ENCODE measurements at regions not wholly inside any gene's neighbourhood (a gene's known extent, or its start where the extent isn't known, plus 50 kb on each side); places are given as distances from the start of the nearest gene placed in this dataset.

GRCh38 chr12:127687181-127687580 is 579.8 kb upstream of the TMEM132C start:
- H3K27ac ChIP-seq (ENCODE audit: low read length): no peak overlapping the region
- H3K4me1 ChIP-seq (ENCODE audit: insufficient read depth, low read length): peaks cover 6% of the 10 kb centered on the region; the same call in 1 of the 2 replicates
- H3K9ac ChIP-seq (ENCODE audit: low read depth, low read length): no peak overlapping the region
- no peaks in the 10 kb centered on the region for H3K9me3 ChIP-seq (ENCODE audit: insufficient read depth, low read depth, low read length)
- H3K4me3 ChIP-seq (ENCODE audit: low read length): no peak overlapping the region
- H3K36me3 ChIP-seq (ENCODE audit: insufficient read depth, low read depth, low read length): no peaks in the 10 kb centered on the region
- no peaks in the 10 kb centered on the region for H3K27me3 ChIP-seq (ENCODE audit: insufficient read depth, low read length)

DNA sequence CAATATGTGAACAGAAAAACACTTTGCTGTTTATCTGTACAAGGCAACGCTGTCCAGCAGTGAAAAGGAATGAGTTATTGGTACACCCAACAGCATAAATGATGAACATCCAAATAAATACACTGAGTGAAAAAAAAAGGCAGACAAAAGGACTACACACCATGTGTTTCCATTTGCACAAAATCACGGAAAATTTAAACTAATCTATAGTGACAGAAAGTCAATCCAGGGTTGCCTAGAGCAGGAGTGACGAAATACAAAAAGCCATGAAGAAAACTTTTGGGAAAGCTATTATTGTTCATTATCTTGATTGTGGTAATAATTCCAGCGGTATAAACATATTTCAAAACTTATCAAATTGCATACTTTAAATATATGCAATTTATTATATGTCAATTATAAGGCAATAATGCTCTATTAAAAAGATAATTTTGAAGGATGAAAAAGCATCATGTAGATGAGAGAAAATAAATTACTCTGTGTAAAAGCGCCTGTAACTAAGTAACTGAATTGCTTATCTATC is 578.0 kb upstream of the TMEM132C start:
- no peaks in the 10 kb centered on the region for H3K27me3 ChIP-seq (ENCODE audit: insufficient read depth, low read length)
- H3K9me3 ChIP-seq (ENCODE audit: insufficient read depth, low read depth, low read length): no peaks in the 10 kb centered on the region
- H3K4me1 ChIP-seq (ENCODE audit: insufficient read depth, low read length): peaks cover 6% of the 10 kb centered on the region; the same call in 1 of the 2 replicates
- H3K9ac ChIP-seq (ENCODE audit: low read depth, low read length): no peak overlapping the region
- no peak overlapping the region for H3K4me3 ChIP-seq (ENCODE audit: low read length)
- H3K36me3 ChIP-seq (ENCODE audit: insufficient read depth, low read depth, low read length): no peaks in the 10 kb centered on the region
- H3K27ac ChIP-seq (ENCODE audit: low read length): no peak overlapping the region

DNA sequence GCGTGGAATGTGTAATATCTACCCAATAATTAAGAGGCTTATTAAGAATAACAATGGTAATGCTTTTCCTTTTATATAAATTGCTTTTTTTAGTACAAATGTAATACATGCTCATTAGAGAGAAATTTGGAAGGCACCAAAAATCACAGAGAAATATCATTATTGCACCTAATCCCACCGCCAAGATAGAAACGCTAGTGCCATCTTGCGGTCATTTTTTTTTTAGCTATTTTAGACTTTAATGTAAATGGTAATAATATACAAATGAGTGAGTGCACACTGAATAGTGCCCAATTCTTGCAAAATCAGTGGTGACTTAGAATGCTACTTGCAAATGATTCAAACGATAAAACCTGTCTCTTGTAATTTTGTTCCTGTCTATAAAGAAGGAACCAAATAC is 576.8 kb upstream of the TMEM132C start:
- Histone ChIP-seq H3K27me3 (ENCODE audit: insufficient read depth, low read length) (no peaks in the 10 kb centered on the region), H3K4me1 (ENCODE audit: insufficient read depth, low read length) (peaks cover 6% of the 10 kb centered on the region; the same call in 1 of the 2 replicates)

GRCh38 chr12:127696963-127697362 is 570.0 kb upstream of the TMEM132C start:
- H3K27me3 ChIP-seq (ENCODE audit: insufficient read depth, low read length): no peaks in the 10 kb centered on the region
- H3K9ac ChIP-seq (ENCODE audit: low read depth, low read length): no peak overlapping the region
- no peak overlapping the region for H3K27ac ChIP-seq (ENCODE audit: low read length)
- H3K9me3 ChIP-seq (ENCODE audit: insufficient read depth, low read depth, low read length): no peaks in the 10 kb centered on the region
- no peaks in the 10 kb centered on the region; the same call in 1 of the 2 replicates for H3K4me1 ChIP-seq (ENCODE audit: insufficient read depth, low read length)
- H3K36me3 ChIP-seq (ENCODE audit: insufficient read depth, low read depth, low read length): no peaks in the 10 kb centered on the region
- H3K4me3 ChIP-seq (ENCODE audit: low read length): no peak overlapping the region

More for the DNA sequence above, 576.8 kb upstream of the TMEM132C start:
- Histone ChIP-seq H3K4me3 (ENCODE audit: low read length) (no peak overlapping the region), H3K27ac (ENCODE audit: low read length) (no peak overlapping the region), H3K9ac (ENCODE audit: low read depth, low read length) (no peak overlapping the region), H3K36me3 (ENCODE audit: insufficient read depth, low read depth, low read length) (no peaks in the 10 kb centered on the region), H3K9me3 (ENCODE audit: insufficient read depth, low read depth, low read length) (no peaks in the 10 kb centered on the region)

GRCh38 chr12:127703026-127703425 is 563.9 kb upstream of the TMEM132C start:
- Histone ChIP-seq H3K27ac (ENCODE audit: low read length) (no peak overlapping the region), H3K27me3 (ENCODE audit: insufficient read depth, low read length) (no peaks in the 10 kb centered on the region), H3K9ac (ENCODE audit: low read depth, low read length) (no peak overlapping the region), H3K9me3 (ENCODE audit: insufficient read depth, low read depth, low read length) (no peaks in the 10 kb centered on the region), H3K4me1 (ENCODE audit: insufficient read depth, low read length) (no peaks in the 10 kb centered on the region), H3K36me3 (ENCODE audit: insufficient read depth, low read depth, low read length) (no peaks in the 10 kb centered on the region), H3K4me3 (ENCODE audit: low read length) (no peak overlapping the region)

DNA sequence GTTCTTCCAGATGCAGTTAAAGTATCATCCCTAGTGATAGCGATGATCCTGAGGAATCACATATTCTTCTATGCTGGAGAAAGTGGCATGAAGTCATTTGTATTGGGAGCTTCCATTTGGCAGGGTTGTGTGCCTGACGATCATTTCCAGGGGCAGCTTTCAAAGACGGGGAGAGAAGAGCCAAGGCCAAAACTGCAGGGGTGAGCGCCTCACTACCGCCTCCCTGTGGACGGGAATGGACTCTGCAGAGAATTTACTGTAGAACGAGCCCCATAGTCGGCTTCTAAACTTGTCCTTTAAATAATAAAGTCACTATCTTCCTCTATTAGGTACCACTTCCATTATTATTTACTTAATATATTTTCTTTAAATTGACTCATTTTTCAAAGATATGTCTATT is 555.9 kb upstream of the TMEM132C start:
- no peaks in the 10 kb centered on the region; the same call in 1 of the 2 replicates for H3K4me1 ChIP-seq (ENCODE audit: insufficient read depth, low read length)
- H3K36me3 ChIP-seq (ENCODE audit: insufficient read depth, low read depth, low read length): no peaks in the 10 kb centered on the region
- H3K27me3 ChIP-seq (ENCODE audit: insufficient read depth, low read length): no peaks in the 10 kb centered on the region
- no peak overlapping the region for H3K4me3 ChIP-seq (ENCODE audit: low read length)
- no peak overlapping the region for H3K9ac ChIP-seq (ENCODE audit: low read depth, low read length)
- H3K9me3 ChIP-seq (ENCODE audit: insufficient read depth, low read depth, low read length): no peaks in the 10 kb centered on the region
- no peak overlapping the region for H3K27ac ChIP-seq (ENCODE audit: low read length)

GRCh38 chr12:127712561-127712960 is 554.4 kb upstream of the TMEM132C start:
- H3K27me3 ChIP-seq (ENCODE audit: insufficient read depth, low read length): no peaks in the 10 kb centered on the region
- H3K4me3 ChIP-seq (ENCODE audit: low read length): no peak overlapping the region
- no peaks in the 10 kb centered on the region; the same call in 1 of the 2 replicates for H3K4me1 ChIP-seq (ENCODE audit: insufficient read depth, low read length)
- no peak overlapping the region for H3K9ac ChIP-seq (ENCODE audit: low read depth, low read length)
- no peak overlapping the region for H3K27ac ChIP-seq (ENCODE audit: low read length)
- H3K36me3 ChIP-seq (ENCODE audit: insufficient read depth, low read depth, low read length): no peaks in the 10 kb centered on the region
- no peaks in the 10 kb centered on the region for H3K9me3 ChIP-seq (ENCODE audit: insufficient read depth, low read depth, low read length)

GRCh38 chr12:127716166-127716565 is 550.8 kb upstream of the TMEM132C start:
- Histone ChIP-seq H3K9ac (ENCODE audit: low read depth, low read length) (no peak overlapping the region), H3K4me1 (ENCODE audit: insufficient read depth, low read length) (no peaks in the 10 kb centered on the region; the same call in 1 of the 2 replicates), H3K36me3 (ENCODE audit: insufficient read depth, low read depth, low read length) (no peaks in the 10 kb centered on the region), H3K9me3 (ENCODE audit: insufficient read depth, low read depth, low read length) (no peaks in the 10 kb centered on the region), H3K27ac (ENCODE audit: low read length) (no peak overlapping the region), H3K4me3 (ENCODE audit: low read length) (no peak overlapping the region), H3K27me3 (ENCODE audit: insufficient read depth, low read length) (no peaks in the 10 kb centered on the region)

- Histone ChIP-seq H3K9me3 (ENCODE audit: insufficient read depth, low read depth, low read length) (no peaks in the 10 kb centered on the region), H3K36me3 (ENCODE audit: insufficient read depth, low read depth, low read length) (no peaks in the 10 kb centered on the region), H3K4me3 (ENCODE audit: low read length) (no peak overlapping the region), H3K4me1 (ENCODE audit: insufficient read depth, low read length) (no peaks in the 10 kb centered on the region; the same call in 1 of the 2 replicates), H3K9ac (ENCODE audit: low read depth, low read length) (no peak overlapping the region), H3K27me3 (ENCODE audit: insufficient read depth, low read length) (no peaks in the 10 kb centered on the region), H3K27ac (ENCODE audit: low read length) (no peak overlapping the region)
Observed at GRCh38 chr12:127717278-127717677, 549.7 kb upstream of the TMEM132C start.

DNA sequence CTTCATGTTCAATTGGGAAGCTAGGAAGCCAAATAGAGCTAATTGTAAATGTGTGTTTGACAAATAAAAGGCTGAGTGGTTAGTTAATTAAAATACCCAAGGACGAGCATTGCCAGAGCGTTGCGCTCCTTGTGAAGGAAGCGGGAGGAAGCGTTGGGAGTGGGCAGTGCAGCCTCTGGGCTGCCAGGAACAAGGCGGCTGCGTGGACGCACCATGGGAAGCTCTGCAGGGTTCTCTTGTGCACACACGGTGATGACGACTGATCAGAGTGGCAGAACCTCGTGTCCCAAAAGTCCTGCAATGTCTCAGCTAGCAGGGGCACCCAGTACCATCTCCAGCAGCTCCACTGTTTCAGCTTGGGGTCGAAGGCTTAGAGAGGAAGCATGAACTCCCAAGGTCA is 546.6 kb upstream of the TMEM132C start:
- no peaks in the 10 kb centered on the region; the same call in 1 of the 2 replicates for H3K4me1 ChIP-seq (ENCODE audit: insufficient read depth, low read length)
- H3K27ac ChIP-seq (ENCODE audit: low read length): no peak overlapping the region
- no peak overlapping the region for H3K4me3 ChIP-seq (ENCODE audit: low read length)
- no peaks in the 10 kb centered on the region for H3K9me3 ChIP-seq (ENCODE audit: insufficient read depth, low read depth, low read length)
- H3K27me3 ChIP-seq (ENCODE audit: insufficient read depth, low read length): no peaks in the 10 kb centered on the region
- no peaks in the 10 kb centered on the region for H3K36me3 ChIP-seq (ENCODE audit: insufficient read depth, low read depth, low read length)
- H3K9ac ChIP-seq (ENCODE audit: low read depth, low read length): no peak overlapping the region

DNA sequence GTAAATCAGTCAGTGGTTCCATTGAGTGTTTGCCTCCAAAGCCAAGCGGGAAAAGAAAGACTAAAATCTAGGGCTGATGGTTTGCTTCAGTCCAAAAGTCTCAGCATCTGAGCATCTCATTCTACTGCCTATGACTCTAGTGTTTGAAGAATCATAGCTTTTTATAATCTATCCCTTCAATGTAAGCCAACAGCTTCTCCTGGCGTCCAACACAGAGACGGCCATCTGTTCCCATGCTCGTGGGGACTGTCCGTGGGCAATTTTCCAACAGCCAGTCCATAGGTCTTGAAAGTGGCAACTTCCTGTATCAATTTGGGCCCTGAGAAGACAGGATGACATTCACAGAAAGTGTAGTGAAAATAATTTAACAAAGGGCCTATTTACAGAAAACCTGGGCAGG is 544.4 kb upstream of the TMEM132C start:
- Histone ChIP-seq H3K9me3 (ENCODE audit: insufficient read depth, low read depth, low read length) (no peaks in the 10 kb centered on the region), H3K27ac (ENCODE audit: low read length) (no peak overlapping the region), H3K4me1 (ENCODE audit: insufficient read depth, low read length) (no peaks in the 10 kb centered on the region), H3K27me3 (ENCODE audit: insufficient read depth, low read length) (no peaks in the 10 kb centered on the region), H3K36me3 (ENCODE audit: insufficient read depth, low read depth, low read length) (no peaks in the 10 kb centered on the region), H3K9ac (ENCODE audit: low read depth, low read length) (no peak overlapping the region), H3K4me3 (ENCODE audit: low read length) (no peak overlapping the region)

- Histone ChIP-seq H3K9me3 (ENCODE audit: insufficient read depth, low read depth, low read length) (no peaks in the 10 kb centered on the region), H3K27me3 (ENCODE audit: insufficient read depth, low read length) (no peaks in the 10 kb centered on the region), H3K9ac (ENCODE audit: low read depth, low read length) (no peak overlapping the region), H3K27ac (ENCODE audit: low read length) (no peak overlapping the region), H3K4me1 (ENCODE audit: insufficient read depth, low read length) (no peaks in the 10 kb centered on the region), H3K4me3 (ENCODE audit: low read length) (no peak overlapping the region), H3K36me3 (ENCODE audit: insufficient read depth, low read depth, low read length) (no peaks in the 10 kb centered on the region)
Observed at GRCh38 chr12:127723251-127723650, 543.7 kb upstream of the TMEM132C start.

Data from iPS-20b (cell line).